ENCODE measurements at regions not wholly inside any gene's neighbourhood (a gene's known extent, or its start where the extent isn't known, plus 50 kb on each side); places are given as distances from the start of the nearest gene placed in this dataset.

GRCh38 chr13:62302341-62302740 is 886.7 kb upstream of the PCDH20 start:
- no peak for ATAC-seq
- no peak for TF ChIP-seq BACH2 (CRISPR knock-in tag; IDR thresholded peaks at IDR 0.05; ENCODE audit: borderline replicate concordance)

- no peak for ATAC-seq
- no peak for TF ChIP-seq TCF4 (CRISPR knock-in tag; IDR thresholded peaks at IDR 0.05; ENCODE audit: borderline replicate concordance)
- no peak for TF ChIP-seq TOX (CRISPR knock-in tag; IDR thresholded peaks at IDR 0.05; ENCODE audit: borderline replicate concordance)
- no peak for TF ChIP-seq GLIS3 (CRISPR knock-in tag; IDR thresholded peaks at IDR 0.05)
- TF ChIP-seq, protein P1, sequence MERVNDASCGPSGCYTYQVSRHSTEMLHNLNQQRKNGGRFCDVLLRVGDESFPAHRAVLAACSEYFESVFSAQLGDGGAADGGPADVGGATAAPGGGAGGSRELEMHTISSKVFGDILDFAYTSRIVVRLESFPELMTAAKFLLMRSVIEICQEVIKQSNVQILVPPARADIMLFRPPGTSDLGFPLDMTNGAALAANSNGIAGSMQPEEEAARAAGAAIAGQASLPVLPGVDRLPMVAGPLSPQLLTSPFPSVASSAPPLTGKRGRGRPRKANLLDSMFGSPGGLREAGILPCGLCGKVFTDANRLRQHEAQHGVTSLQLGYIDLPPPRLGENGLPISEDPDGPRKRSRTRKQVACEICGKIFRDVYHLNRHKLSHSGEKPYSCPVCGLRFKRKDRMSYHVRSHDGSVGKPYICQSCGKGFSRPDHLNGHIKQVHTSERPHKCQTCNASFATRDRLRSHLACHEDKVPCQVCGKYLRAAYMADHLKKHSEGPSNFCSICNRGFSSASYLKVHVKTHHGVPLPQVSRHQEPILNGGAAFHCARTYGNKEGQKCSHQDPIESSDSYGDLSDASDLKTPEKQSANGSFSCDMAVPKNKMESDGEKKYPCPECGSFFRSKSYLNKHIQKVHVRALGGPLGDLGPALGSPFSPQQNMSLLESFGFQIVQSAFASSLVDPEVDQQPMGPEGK (CRISPR knock-in tag; IDR thresholded peaks at IDR 0.05; ENCODE audit: borderline replicate concordance): no peak
- no peak for TF ChIP-seq PPARA (CRISPR knock-in tag; IDR thresholded peaks at IDR 0.05; ENCODE audit: borderline replicate concordance)
- TF ChIP-seq RARB (CRISPR knock-in tag; IDR thresholded peaks at IDR 0.05): no peak
- TF ChIP-seq OSR1 (CRISPR knock-in tag; IDR thresholded peaks at IDR 0.05): no peak
- TF ChIP-seq ESRRG (CRISPR knock-in tag; IDR thresholded peaks at IDR 0.05): no peak
- TF ChIP-seq, protein P2, sequence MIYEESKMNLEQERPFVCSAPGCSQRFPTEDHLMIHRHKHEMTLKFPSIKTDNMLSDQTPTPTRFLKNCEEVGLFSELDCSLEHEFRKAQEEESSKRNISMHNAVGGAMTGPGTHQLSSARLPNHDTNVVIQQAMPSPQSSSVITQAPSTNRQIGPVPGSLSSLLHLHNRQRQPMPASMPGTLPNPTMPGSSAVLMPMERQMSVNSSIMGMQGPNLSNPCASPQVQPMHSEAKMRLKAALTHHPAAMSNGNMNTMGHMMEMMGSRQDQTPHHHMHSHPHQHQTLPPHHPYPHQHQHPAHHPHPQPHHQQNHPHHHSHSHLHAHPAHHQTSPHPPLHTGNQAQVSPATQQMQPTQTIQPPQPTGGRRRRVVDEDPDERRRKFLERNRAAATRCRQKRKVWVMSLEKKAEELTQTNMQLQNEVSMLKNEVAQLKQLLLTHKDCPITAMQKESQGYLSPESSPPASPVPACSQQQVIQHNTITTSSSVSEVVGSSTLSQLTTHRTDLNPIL (CRISPR knock-in tag; IDR thresholded peaks at IDR 0.05; ENCODE audit: low read depth): no peak
- no peak for TF ChIP-seq TSHZ2 (CRISPR knock-in tag; IDR thresholded peaks at IDR 0.05)
- TF ChIP-seq, protein P3, sequence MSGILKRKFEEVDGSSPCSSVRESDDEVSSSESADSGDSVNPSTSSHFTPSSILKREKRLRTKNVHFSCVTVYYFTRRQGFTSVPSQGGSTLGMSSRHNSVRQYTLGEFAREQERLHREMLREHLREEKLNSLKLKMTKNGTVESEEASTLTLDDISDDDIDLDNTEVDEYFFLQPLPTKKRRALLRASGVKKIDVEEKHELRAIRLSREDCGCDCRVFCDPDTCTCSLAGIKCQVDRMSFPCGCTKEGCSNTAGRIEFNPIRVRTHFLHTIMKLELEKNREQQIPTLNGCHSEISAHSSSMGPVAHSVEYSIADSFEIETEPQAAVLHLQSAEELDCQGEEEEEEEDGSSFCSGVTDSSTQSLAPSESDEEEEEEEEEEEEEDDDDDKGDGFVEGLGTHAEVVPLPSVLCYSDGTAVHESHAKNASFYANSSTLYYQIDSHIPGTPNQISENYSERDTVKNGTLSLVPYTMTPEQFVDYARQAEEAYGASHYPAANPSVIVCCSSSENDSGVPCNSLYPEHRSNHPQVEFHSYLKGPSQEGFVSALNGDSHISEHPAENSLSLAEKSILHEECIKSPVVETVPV (CRISPR knock-in tag; IDR thresholded peaks at IDR 0.05): no peak
- no peak for TF ChIP-seq ZNF8 (CRISPR knock-in tag; IDR thresholded peaks at IDR 0.05)
- no peak for TF ChIP-seq ZFP30 (CRISPR knock-in tag; IDR thresholded peaks at IDR 0.05)
- TF ChIP-seq ZFP3 (CRISPR knock-in tag; IDR thresholded peaks at IDR 0.05): no peak
- TF ChIP-seq ISL1 (CRISPR knock-in tag; IDR thresholded peaks at IDR 0.05): no peak
- TF ChIP-seq BACH2 (CRISPR knock-in tag; IDR thresholded peaks at IDR 0.05; ENCODE audit: borderline replicate concordance): no peak
- no peak for TF ChIP-seq ARNTL (CRISPR knock-in tag; IDR thresholded peaks at IDR 0.05; ENCODE audit: borderline replicate concordance, low read depth)
- TF ChIP-seq ZC3H10 (CRISPR knock-in tag; IDR thresholded peaks at IDR 0.05): no peak
- TF ChIP-seq, protein P4, sequence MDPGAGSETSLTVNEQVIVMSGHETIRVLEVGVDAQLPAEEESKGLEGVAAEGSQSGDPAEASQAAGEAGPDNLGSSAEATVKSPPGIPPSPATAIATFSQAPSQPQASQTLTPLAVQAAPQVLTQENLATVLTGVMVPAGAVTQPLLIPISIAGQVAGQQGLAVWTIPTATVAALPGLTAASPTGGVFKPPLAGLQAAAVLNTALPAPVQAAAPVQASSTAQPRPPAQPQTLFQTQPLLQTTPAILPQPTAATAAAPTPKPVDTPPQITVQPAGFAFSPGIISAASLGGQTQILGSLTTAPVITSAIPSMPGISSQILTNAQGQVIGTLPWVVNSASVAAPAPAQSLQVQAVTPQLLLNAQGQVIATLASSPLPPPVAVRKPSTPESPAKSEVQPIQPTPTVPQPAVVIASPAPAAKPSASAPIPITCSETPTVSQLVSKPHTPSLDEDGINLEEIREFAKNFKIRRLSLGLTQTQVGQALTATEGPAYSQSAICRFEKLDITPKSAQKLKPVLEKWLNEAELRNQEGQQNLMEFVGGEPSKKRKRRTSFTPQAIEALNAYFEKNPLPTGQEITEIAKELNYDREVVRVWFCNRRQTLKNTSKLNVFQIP (CRISPR knock-in tag; IDR thresholded peaks at IDR 0.05; ENCODE audit: borderline replicate concordance, low read depth): no peak
- TF ChIP-seq ZNF565 (CRISPR knock-in tag; conservative IDR thresholded peaks at IDR 0.05; ENCODE audit: low read depth): no peak
Observed at GRCh38 chr13:62299988-62300387, 884.3 kb upstream of the PCDH20 start.

DNA sequence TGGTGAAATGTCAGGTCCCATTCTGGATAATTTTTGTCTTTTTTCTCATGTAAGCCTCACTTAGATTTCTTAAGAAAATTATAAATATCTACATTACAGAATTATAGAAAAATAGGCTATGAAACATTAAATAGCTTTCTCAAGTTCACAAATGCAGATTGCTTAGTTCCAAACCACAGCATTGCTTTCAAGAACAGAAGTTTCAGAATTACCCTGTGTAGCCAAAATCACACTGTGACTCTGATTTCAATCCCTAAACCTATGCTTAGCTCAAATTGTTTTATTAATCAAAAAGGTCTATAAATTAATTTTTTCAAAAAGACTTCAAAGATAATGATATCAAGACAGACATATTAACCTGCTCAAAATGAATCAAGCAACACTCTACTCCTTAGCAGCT is 881.2 kb upstream of the PCDH20 start:
- ATAC-seq: no peak
- TF ChIP-seq, protein P1 (CRISPR knock-in tag; IDR thresholded peaks at IDR 0.05; ENCODE audit: borderline replicate concordance): no peak
- TF ChIP-seq ZC3H10 (CRISPR knock-in tag; IDR thresholded peaks at IDR 0.05) (no peak), GLIS3 (CRISPR knock-in tag; IDR thresholded peaks at IDR 0.05) (no peak), ISL1 (CRISPR knock-in tag; IDR thresholded peaks at IDR 0.05) (no peak), ARNTL (CRISPR knock-in tag; IDR thresholded peaks at IDR 0.05; ENCODE audit: borderline replicate concordance, low read depth) (no peak)
